ENCODE measurements at regions not wholly inside any gene's neighbourhood (a gene's known extent, or its start where the extent isn't known, plus 50 kb on each side); places are given as distances from the start of the nearest gene placed in this dataset.

DNA sequence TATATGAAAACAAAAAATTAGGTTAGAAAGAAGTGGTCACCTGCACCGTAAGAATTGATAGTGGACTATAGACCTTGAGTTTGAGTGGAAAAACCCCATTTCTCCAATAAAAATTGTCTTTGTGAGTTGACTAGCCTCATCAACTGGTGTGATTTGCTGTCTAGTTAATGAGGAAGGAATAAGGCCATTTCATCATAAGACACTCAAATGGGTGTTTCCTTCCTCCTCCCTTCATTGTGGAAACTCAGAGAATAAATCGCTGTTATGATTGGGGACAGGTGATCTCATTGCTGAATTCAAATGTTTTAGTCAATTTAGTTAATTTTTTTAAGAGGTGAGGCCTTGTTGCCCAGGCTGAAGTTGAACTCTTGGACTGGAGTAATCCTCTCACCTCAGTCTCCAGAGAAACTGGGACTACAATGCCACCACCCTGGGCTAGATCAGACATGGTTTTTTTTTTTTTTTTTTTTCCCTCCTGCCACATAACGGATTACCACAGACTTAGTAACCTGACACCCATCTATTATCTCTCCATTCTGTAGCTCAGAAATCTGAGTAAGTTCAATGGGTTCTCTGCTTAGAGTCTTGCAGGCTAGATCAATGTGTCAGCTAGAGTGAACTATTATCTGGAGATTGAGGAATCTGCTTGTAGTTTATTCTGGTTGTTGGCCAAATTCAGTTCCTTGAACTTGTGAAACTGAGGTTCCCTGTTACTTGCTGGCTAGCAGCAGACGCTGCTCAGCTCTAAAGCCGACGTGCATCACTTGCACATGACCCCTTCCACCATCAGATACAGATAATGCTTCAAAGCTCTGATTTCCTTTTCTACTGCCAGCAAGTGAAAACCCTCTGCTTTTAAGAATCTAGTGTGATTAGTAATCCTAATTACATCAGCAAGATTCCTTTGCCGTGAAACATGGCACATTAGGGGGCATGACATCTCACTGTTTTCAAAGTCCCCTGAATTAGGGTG lies 663.8 kb upstream of the CDH9 start:
- Histone ChIP-seq H3K4me2 (ENCODE audit: low read length) (no peak overlapping the region), H3K79me2 (ENCODE audit: control insufficient read depth, low read length) (no peaks in the 10 kb centered on the region), H3K9me2 (replicated peaks; ENCODE audit: control insufficient read depth, low read length) (no peaks in the 10 kb centered on the region), H3F3A (ENCODE audit: control insufficient read depth, insufficient read depth) (no peaks in the 10 kb centered on the region), H4K20me1 (ENCODE audit: control insufficient read depth, insufficient read depth, low read depth, low read length) (no peaks in the 10 kb centered on the region), H3K4me3 (ENCODE audit: low read length) (no peak overlapping the region), H3K27ac (ENCODE audit: low read depth, low read length) (no peak overlapping the region), H3K4me1 (ENCODE audit: control insufficient read depth, low read length) (no peaks in the 10 kb centered on the region), H3K27me3 (ENCODE audit: control insufficient read depth, low read length) (no peaks in the 10 kb centered on the region), H3K9me3 (ENCODE audit: control insufficient read depth, insufficient read depth, low read length) (no peaks in the 10 kb centered on the region), H3K36me3 (ENCODE audit: control insufficient read depth, low read length) (no peaks in the 10 kb centered on the region)
- TF ChIP-seq, protein P1, sequence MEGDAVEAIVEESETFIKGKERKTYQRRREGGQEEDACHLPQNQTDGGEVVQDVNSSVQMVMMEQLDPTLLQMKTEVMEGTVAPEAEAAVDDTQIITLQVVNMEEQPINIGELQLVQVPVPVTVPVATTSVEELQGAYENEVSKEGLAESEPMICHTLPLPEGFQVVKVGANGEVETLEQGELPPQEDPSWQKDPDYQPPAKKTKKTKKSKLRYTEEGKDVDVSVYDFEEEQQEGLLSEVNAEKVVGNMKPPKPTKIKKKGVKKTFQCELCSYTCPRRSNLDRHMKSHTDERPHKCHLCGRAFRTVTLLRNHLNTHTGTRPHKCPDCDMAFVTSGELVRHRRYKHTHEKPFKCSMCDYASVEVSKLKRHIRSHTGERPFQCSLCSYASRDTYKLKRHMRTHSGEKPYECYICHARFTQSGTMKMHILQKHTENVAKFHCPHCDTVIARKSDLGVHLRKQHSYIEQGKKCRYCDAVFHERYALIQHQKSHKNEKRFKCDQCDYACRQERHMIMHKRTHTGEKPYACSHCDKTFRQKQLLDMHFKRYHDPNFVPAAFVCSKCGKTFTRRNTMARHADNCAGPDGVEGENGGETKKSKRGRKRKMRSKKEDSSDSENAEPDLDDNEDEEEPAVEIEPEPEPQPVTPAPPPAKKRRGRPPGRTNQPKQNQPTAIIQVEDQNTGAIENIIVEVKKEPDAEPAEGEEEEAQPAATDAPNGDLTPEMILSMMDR (IDR thresholded peaks at IDR 0.05; ENCODE audit: low read depth, low read length, poor library complexity, severe bottlenecking) = no peak
- TF ChIP-seq EZH2phosphoT487 (IDR thresholded peaks at IDR 0.05; ENCODE audit: borderline replicate concordance, low read length) = no peak

DNA sequence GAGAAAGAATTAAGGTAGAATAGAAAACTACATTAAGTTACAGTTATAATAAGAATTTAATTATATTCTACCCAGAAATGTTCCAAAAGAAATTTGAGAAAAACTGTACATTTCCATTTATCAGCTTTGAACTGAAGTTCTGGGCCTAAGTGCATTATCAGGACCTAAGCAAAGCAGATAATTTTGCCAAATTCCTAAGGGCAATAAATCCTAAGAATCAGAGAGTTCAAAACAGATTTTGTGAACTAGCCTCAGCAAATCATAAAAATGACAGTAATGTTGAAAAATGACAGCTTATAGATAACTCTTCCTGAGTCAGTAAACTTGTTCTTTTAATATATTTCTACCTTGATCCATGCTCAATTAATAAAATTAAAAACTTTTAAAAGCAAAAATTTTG lies 662.1 kb upstream of the CDH9 start:
- Histone ChIP-seq H3K4me2 (ENCODE audit: low read length) (no peak overlapping the region), H3K9me2 (replicated peaks; ENCODE audit: control insufficient read depth, low read length) (no peaks in the 10 kb centered on the region), H4K20me1 (ENCODE audit: control insufficient read depth, insufficient read depth, low read depth, low read length) (no peaks in the 10 kb centered on the region), H3K9me3 (ENCODE audit: control insufficient read depth, insufficient read depth, low read length) (no peaks in the 10 kb centered on the region), H3K4me3 (ENCODE audit: low read length) (no peak overlapping the region), H3F3A (ENCODE audit: control insufficient read depth, insufficient read depth) (no peaks in the 10 kb centered on the region), H3K27me3 (ENCODE audit: control insufficient read depth, low read length) (no peaks in the 10 kb centered on the region), H3K36me3 (ENCODE audit: control insufficient read depth, low read length) (no peaks in the 10 kb centered on the region), H3K27ac (ENCODE audit: low read depth, low read length) (no peak overlapping the region), H3K4me1 (ENCODE audit: control insufficient read depth, low read length) (no peaks in the 10 kb centered on the region), H3K79me2 (ENCODE audit: control insufficient read depth, low read length) (no peaks in the 10 kb centered on the region)
- TF ChIP-seq, protein P1 (IDR thresholded peaks at IDR 0.05; ENCODE audit: low read depth, low read length, poor library complexity, severe bottlenecking) = no peak
- TF ChIP-seq EZH2phosphoT487 (IDR thresholded peaks at IDR 0.05; ENCODE audit: borderline replicate concordance, low read length) = no peak

DNA sequence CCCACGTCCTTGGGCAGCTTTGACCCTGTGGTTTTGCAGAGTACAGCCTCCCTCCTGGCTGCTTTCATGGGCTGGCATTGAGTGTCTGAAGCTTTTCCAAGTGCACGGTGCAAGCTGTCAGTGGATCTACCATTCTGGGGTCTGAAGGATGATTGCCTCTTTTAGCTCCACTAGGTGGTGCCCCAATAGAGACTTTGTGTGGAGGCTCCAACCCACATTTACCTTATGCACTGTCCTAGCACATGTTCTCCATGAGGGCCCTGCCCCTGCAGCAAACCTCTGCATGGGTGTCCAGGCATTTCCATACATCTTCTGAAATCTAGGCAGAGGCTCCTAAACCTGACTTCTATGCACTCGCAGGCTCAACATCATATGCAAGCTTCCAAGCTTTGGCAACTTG lies 644.2 kb upstream of the CDH9 start:
- Histone ChIP-seq H3K9me3 (ENCODE audit: control insufficient read depth, insufficient read depth, low read length) (no peaks in the 10 kb centered on the region), H3K9me2 (replicated peaks; ENCODE audit: control insufficient read depth, low read length) (no peaks in the 10 kb centered on the region), H3K36me3 (ENCODE audit: control insufficient read depth, low read length) (no peaks in the 10 kb centered on the region), H3K4me3 (ENCODE audit: low read length) (no peak overlapping the region), H3F3A (ENCODE audit: control insufficient read depth, insufficient read depth) (no peaks in the 10 kb centered on the region), H3K27ac (ENCODE audit: low read depth, low read length) (no peak overlapping the region), H3K4me1 (ENCODE audit: control insufficient read depth, low read length) (no peaks in the 10 kb centered on the region), H3K4me2 (ENCODE audit: low read length) (no peak overlapping the region), H3K27me3 (ENCODE audit: control insufficient read depth, low read length) (no peaks in the 10 kb centered on the region), H4K20me1 (ENCODE audit: control insufficient read depth, insufficient read depth, low read depth, low read length) (no peaks in the 10 kb centered on the region), H3K79me2 (ENCODE audit: control insufficient read depth, low read length) (no peaks in the 10 kb centered on the region)
- TF ChIP-seq, protein P1 (IDR thresholded peaks at IDR 0.05; ENCODE audit: low read depth, low read length, poor library complexity, severe bottlenecking) = no peak
- no peak for TF ChIP-seq EZH2phosphoT487 (IDR thresholded peaks at IDR 0.05; ENCODE audit: borderline replicate concordance, low read length)
